NCI-H1436 (cell line): ENCODE measurements at regions not wholly inside any gene's neighbourhood (a gene's known extent, or its start where the extent isn't known, plus 50 kb on each side); places are given as distances from the start of the nearest gene placed in this dataset.

Experiments
- DNase-seq: peaks from one replicate; lab custom pipeline; 2025; lab: John Stamatoyannopoulos, UW

GRCh38 chr12:125888921-125889320 is 823.7 kb downstream of the AACS start:
- no peak for DNase-seq

- no peak for DNase-seq
Observed at GRCh38 chr12:125889742-125890141, 824.5 kb downstream of the AACS start.

- no peak for DNase-seq
Observed at GRCh38 chr12:125890366-125890905, 825.2 kb downstream of the AACS start.

GRCh38 chr12:125890971-125891370 is 825.7 kb downstream of the AACS start:
- DNase-seq: no peak

- DNase-seq: no peak
Observed at GRCh38 chr12:125892276-125892675, 827.0 kb downstream of the AACS start.

- DNase-seq: no peak
Observed at GRCh38 chr12:125902991-125903390, 837.8 kb downstream of the AACS start.

- no peak for DNase-seq
Observed at GRCh38 chr12:125907351-125907750, 842.1 kb downstream of the AACS start.

- DNase-seq: no peak
Observed at GRCh38 chr12:125919856-125920470, 854.7 kb downstream of the AACS start.

- no peak for DNase-seq
Observed at GRCh38 chr12:125922330-125922729, 857.1 kb downstream of the AACS start.

GRCh38 chr12:125936502-125936901 is 871.3 kb downstream of the AACS start:
- no peak for DNase-seq

- no peak for DNase-seq
Observed at GRCh38 chr12:125944446-125944845, 879.2 kb downstream of the AACS start.

- no peak for DNase-seq
Observed at GRCh38 chr12:125949471-125949870, 884.2 kb downstream of the AACS start.

- DNase-seq: no peak
Observed at GRCh38 chr12:125954362-125954761, 889.1 kb downstream of the AACS start.

GRCh38 chr12:125956186-125956585 is 891.0 kb downstream of the AACS start:
- DNase-seq: no peak

GRCh38 chr12:125966641-125967040 is 901.4 kb downstream of the AACS start:
- DNase-seq: no peak

- DNase-seq: no peak
Observed at GRCh38 chr12:125968413-125968812, 903.2 kb downstream of the AACS start.

GRCh38 chr12:125971981-125972380 is 906.7 kb downstream of the AACS start:
- no peak for DNase-seq

- no peak for DNase-seq
Observed at GRCh38 chr12:125978286-125978685, 913.1 kb downstream of the AACS start.

- no peak for DNase-seq
Observed at GRCh38 chr12:125981610-125982253, 916.5 kb downstream of the AACS start.

GRCh38 chr12:125983094-125983783 is 918.0 kb downstream of the AACS start:
- no peak for DNase-seq

- no peak for DNase-seq
Observed at GRCh38 chr12:125983784-125984500, 918.7 kb downstream of the AACS start.

- no peak for DNase-seq
Observed at GRCh38 chr12:125988545-125988944, 923.3 kb downstream of the AACS start.
